GM12873 (cell line): ENCODE measurements at regions not wholly inside any gene's neighbourhood (a gene's known extent, or its start where the extent isn't known, plus 50 kb on each side); places are given as distances from the start of the nearest gene placed in this dataset.
A peak's percentile ranks its signal among the peaks of the same experiment; 100 is the strongest.

ENCODE experiments used
- CTCF ChIP-seq: IDR thresholded peaks from 2 replicates; pipeline ENCODE4 v1.5.1; 2012; ENCODE audit warnings: low read depth, mild to moderate bottlenecking, moderate library complexity, low read length, control low read depth; ENCODE audit not compliant: insufficient read depth; ENCODE audit errors: missing control alignments

GRCh38 chr12:74644681-74645080 lies 107.0 kb downstream of the ATXN7L3B start:
- TF ChIP-seq CTCF: no peak

- TF ChIP-seq CTCF: peak; percentile 19
Measured at GRCh38 chr12:74646831-74647230, 109.2 kb downstream of the ATXN7L3B start.

- no peak for TF ChIP-seq CTCF
Measured at GRCh38 chr12:74647256-74647655, 109.6 kb downstream of the ATXN7L3B start.

- no peak for TF ChIP-seq CTCF
Measured at GRCh38 chr12:74656251-74656650, 118.6 kb downstream of the ATXN7L3B start.

GRCh38 chr12:74660442-74660841 lies 122.8 kb downstream of the ATXN7L3B start:
- no peak for TF ChIP-seq CTCF

- TF ChIP-seq CTCF: no peak
Measured at GRCh38 chr12:74663958-74664357, 126.3 kb downstream of the ATXN7L3B start.

- no peak for TF ChIP-seq CTCF
Measured at GRCh38 chr12:74665690-74666089, 128.1 kb downstream of the ATXN7L3B start.
